CD8-positive, alpha-beta memory T cell (primary cell): ENCODE measurements at regions not wholly inside any gene's neighbourhood (a gene's known extent, or its start where the extent isn't known, plus 50 kb on each side); places are given as distances from the start of the nearest gene placed in this dataset.
"Not testable (repeated sequence)": the region's sequence is repeated elsewhere in the genome, so short reads cannot be mapped to it uniquely, and the experiment has no call there.

Source experiments
- CTCF ChIA-PET: fragments of 350-600 bp; sonication (Branson Sonifier 250); formaldehyde crosslinking; loops from one replicate; lab custom pipeline; 2021; ENCODE audit warnings: antibody characterized with exemption; lab: Charles Lee
- POLR2A ChIA-PET: fragments of 350-600 bp; sonication (Branson Sonifier 250); formaldehyde crosslinking; loops from one replicate; lab custom pipeline; 2021; ENCODE audit warnings: antibody characterized with exemption; lab: Charles Lee
- DNase-seq, 5 donors: peaks; one replicate each; pipeline versions ENCODE4 v3.0.0 to v3.0.0-alpha.2; 2020 to 2022; ENCODE audit warnings: mixed read lengths in 1 of 5
- H3K27ac ChIP-seq: one replicate; pipeline ENCODE4 v1.7.0; 2013; ENCODE audit warnings: low read depth, mild to moderate bottlenecking, low read length, moderate library complexity
- H3K27me3 ChIP-seq: 2 replicates; pipeline ENCODE4 v1.7.0; 2013; ENCODE audit warnings: low read length, mild to moderate bottlenecking; ENCODE audit not compliant: insufficient read depth, poor library complexity, severe bottlenecking
- H3K36me3 ChIP-seq: 2 replicates; pipeline ENCODE4 v1.7.0; 2013; ENCODE audit warnings: mild to moderate bottlenecking, low read length, moderate library complexity; ENCODE audit not compliant: insufficient read depth
- H3K4me1 ChIP-seq: 2 replicates; pipeline ENCODE4 v1.7.0; 2013; ENCODE audit warnings: mild to moderate bottlenecking, low read length, moderate library complexity; ENCODE audit not compliant: insufficient read depth
- H3K4me3 ChIP-seq: 2 replicates; pipeline ENCODE4 v1.7.0; 2013; ENCODE audit warnings: mild to moderate bottlenecking, low read length
- H3K9me3 ChIP-seq: 2 replicates; pipeline ENCODE4 v1.7.0; 2013; ENCODE audit warnings: mild to moderate bottlenecking, low read length
- H3K27ac Mint-ChIP-seq, 8 donors: one replicate each; pipeline ENCODE4 v1.8.0; 2020 to 2021; ENCODE audit warnings: mixed read lengths in 8 of 8, mild to moderate bottlenecking in 6 of 8, inconsistent platforms in 3 of 8, moderate library complexity in 3 of 8
- H3K27me3 Mint-ChIP-seq, 2 donors: one replicate each; pipeline ENCODE4 v1.8.0; 2020 to 2021; ENCODE audit warnings: mixed read lengths in 2 of 2, mild to moderate bottlenecking in 1 of 2, moderate library complexity in 1 of 2
- H3K36me3 Mint-ChIP-seq, 3 donors: one replicate each; pipeline ENCODE4 v1.8.0; 2020 to 2021; ENCODE audit warnings: mixed read lengths in 3 of 3, inconsistent platforms in 1 of 3, mild to moderate bottlenecking in 1 of 3
- H3K4me1 Mint-ChIP-seq, 3 donors: one replicate each; pipeline ENCODE4 v1.8.0; 2020 to 2021; ENCODE audit warnings: mixed read lengths in 3 of 3, inconsistent platforms in 1 of 3, mild to moderate bottlenecking in 1 of 3
- H3K4me3 Mint-ChIP-seq, 7 donors: one replicate each; pipeline ENCODE4 v1.8.0; 2020 to 2021; ENCODE audit warnings: mixed read lengths in 7 of 7, mild to moderate bottlenecking in 6 of 7, moderate library complexity in 4 of 7, inconsistent platforms in 2 of 7
- H3K9me3 Mint-ChIP-seq, 5 donors: one replicate each; pipeline ENCODE4 v1.8.0; 2020 to 2022; ENCODE audit warnings: mixed read lengths in 5 of 5, mild to moderate bottlenecking in 3 of 5, moderate library complexity in 2 of 5, inconsistent platforms in 1 of 5

GRCh38 chr18:78492813-78493371, 486.7 kb upstream of the SALL3 start:
- no peak overlapping the region for H3K4me3 Mint-ChIP-seq
- H3K27me3 ChIP-seq = no peaks in the 10 kb centered on the region
- H3K36me3 Mint-ChIP-seq = no peaks in the 10 kb centered on the region
- peaks cover 0 to 8% (median 6%) of the 10 kb centered on the region in 5 donors for H3K9me3 Mint-ChIP-seq
- no peak overlapping the region for H3K27ac Mint-ChIP-seq
- no peak overlapping the region for H3K4me3 ChIP-seq
- ChIA-PET CTCF (no interaction called here), POLR2A (no interaction called here)
- no peaks in the 10 kb centered on the region for H3K9me3 ChIP-seq
- H3K36me3 ChIP-seq = no peaks in the 10 kb centered on the region
- no peaks in the 10 kb centered on the region for H3K27me3 Mint-ChIP-seq
- H3K4me1 ChIP-seq = no peaks in the 10 kb centered on the region
- H3K27ac ChIP-seq = no peak overlapping the region
- H3K4me1 Mint-ChIP-seq = no peaks in the 10 kb centered on the region
- DNase-seq = no peak

- POLR2A ChIA-PET, H3K9me3 Mint-ChIP-seq, H3K27me3 Mint-ChIP-seq, DNase-seq, H3K36me3 ChIP-seq, H3K4me1 Mint-ChIP-seq, H3K27me3 ChIP-seq, H3K27ac ChIP-seq, CTCF ChIA-PET, H3K9me3 ChIP-seq, H3K4me3 Mint-ChIP-seq, H3K27ac Mint-ChIP-seq, H3K4me3 ChIP-seq, H3K36me3 Mint-ChIP-seq, H3K4me1 ChIP-seq: not testable (repeated sequence)
These were observed 486.1 kb upstream of the SALL3 start for GRCh38 chr18:78493490-78493889.

GRCh38 chr18:78494204-78495085, 485.2 kb upstream of the SALL3 start:
- no peaks in the 10 kb centered on the region for H3K4me1 ChIP-seq
- no peak overlapping the region for H3K27ac ChIP-seq
- Mint-ChIP-seq H3K9me3 (peaks cover 0 to 7% (median 6%) of the 10 kb centered on the region in 5 donors), H3K36me3 (no peaks in the 10 kb centered on the region), H3K27me3 (no peaks in the 10 kb centered on the region), H3K27ac (peak overlapping the region in 1 of 8 donors; percentile 61), H3K4me1 (no peaks in the 10 kb centered on the region), H3K4me3 (no peak overlapping the region)
- CTCF ChIA-PET = no interaction called here
- no peak overlapping the region for H3K4me3 ChIP-seq
- H3K36me3 ChIP-seq = no peaks in the 10 kb centered on the region
- no peaks in the 10 kb centered on the region for H3K9me3 ChIP-seq
- no peak for DNase-seq
- POLR2A ChIA-PET = no interaction called here
- H3K27me3 ChIP-seq = no peaks in the 10 kb centered on the region

GRCh38 chr18:78495550-78495949, 484.1 kb upstream of the SALL3 start:
- no peak overlapping the region for H3K4me3 ChIP-seq
- DNase-seq = no peak
- ChIA-PET POLR2A (no interaction called here), CTCF (no interaction called here)
- no peak overlapping the region for H3K27ac Mint-ChIP-seq
- no peaks in the 10 kb centered on the region for H3K9me3 ChIP-seq
- H3K9me3 Mint-ChIP-seq = peaks cover 0 to 7% (median 6%) of the 10 kb centered on the region in 5 donors
- H3K4me1 ChIP-seq = no peaks in the 10 kb centered on the region
- no peaks in the 10 kb centered on the region for H3K4me1 Mint-ChIP-seq
- no peak overlapping the region for H3K4me3 Mint-ChIP-seq
- H3K36me3 Mint-ChIP-seq = no peaks in the 10 kb centered on the region
- H3K27me3 ChIP-seq = no peaks in the 10 kb centered on the region
- no peaks in the 10 kb centered on the region for H3K27me3 Mint-ChIP-seq
- H3K36me3 ChIP-seq = no peaks in the 10 kb centered on the region
- H3K27ac ChIP-seq = no peak overlapping the region

GRCh38 chr18:78496079-78496478, 483.5 kb upstream of the SALL3 start:
- POLR2A ChIA-PET = no interaction called here
- no peaks in the 10 kb centered on the region for H3K36me3 ChIP-seq
- DNase-seq = no peak
- H3K4me3 ChIP-seq = no peak overlapping the region
- Mint-ChIP-seq H3K36me3 (no peaks in the 10 kb centered on the region), H3K27ac (no peak overlapping the region), H3K4me1 (no peaks in the 10 kb centered on the region), H3K27me3 (no peaks in the 10 kb centered on the region), H3K4me3 (no peak overlapping the region), H3K9me3 (peaks cover 0 to 5% (median 4%) of the 10 kb centered on the region in 5 donors)
- no peaks in the 10 kb centered on the region for H3K27me3 ChIP-seq
- H3K4me1 ChIP-seq = no peaks in the 10 kb centered on the region
- CTCF ChIA-PET = no interaction called here
- no peak overlapping the region for H3K27ac ChIP-seq
- no peaks in the 10 kb centered on the region for H3K9me3 ChIP-seq

DNA sequence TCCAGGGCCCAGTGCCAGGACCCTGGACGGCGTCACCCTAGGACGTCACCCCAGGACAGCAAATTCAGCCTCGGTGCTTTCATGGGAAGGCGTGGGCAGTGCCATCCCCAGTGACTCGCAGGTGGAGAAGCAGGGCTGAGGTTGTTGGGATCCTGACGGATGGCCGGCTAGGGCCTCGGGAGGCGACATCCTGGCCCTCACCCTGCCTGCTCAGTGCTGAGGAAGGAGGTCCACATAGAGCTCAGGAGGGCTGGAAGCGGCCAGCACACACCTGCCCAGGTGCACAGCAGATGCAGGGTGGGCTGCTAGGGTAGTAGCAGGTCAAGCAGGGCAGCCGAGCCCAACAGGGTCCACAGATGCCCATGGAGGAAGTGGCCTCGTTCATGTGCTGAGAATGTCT, 482.0 kb upstream of the SALL3 start:
- Mint-ChIP-seq H3K27me3 (no peaks in the 10 kb centered on the region), H3K9me3 (peaks cover 0 to 5% (median 2%) of the 10 kb centered on the region in 5 donors), H3K36me3 (no peaks in the 10 kb centered on the region), H3K4me1 (no peaks in the 10 kb centered on the region), H3K27ac (no peak overlapping the region), H3K4me3 (no peak overlapping the region)
- no peaks in the 10 kb centered on the region for H3K4me1 ChIP-seq
- ChIA-PET CTCF (no interaction called here), POLR2A (no interaction called here)
- H3K36me3 ChIP-seq = no peaks in the 10 kb centered on the region
- DNase-seq = no peak
- H3K4me3 ChIP-seq = no peak overlapping the region
- H3K27ac ChIP-seq = no peak overlapping the region
- H3K27me3 ChIP-seq = no peaks in the 10 kb centered on the region
- H3K9me3 ChIP-seq = no peaks in the 10 kb centered on the region

GRCh38 chr18:78499586-78499985, 480.0 kb upstream of the SALL3 start:
- Histone ChIP-seq H3K4me1 (no peaks in the 10 kb centered on the region), H3K9me3 (no peaks in the 10 kb centered on the region), H3K36me3 (no peaks in the 10 kb centered on the region), H3K4me3 (no peak overlapping the region), H3K27me3 (no peaks in the 10 kb centered on the region), H3K27ac (no peak overlapping the region)
- Mint-ChIP-seq H3K4me1 (no peaks in the 10 kb centered on the region), H3K27ac (no peak overlapping the region), H3K9me3 (peaks cover 0 to 4% (median under 1%) of the 10 kb centered on the region in 5 donors), H3K36me3 (no peaks in the 10 kb centered on the region), H3K4me3 (no peak overlapping the region), H3K27me3 (no peaks in the 10 kb centered on the region)
- DNase-seq = no peak
- CTCF ChIA-PET = no interaction called here
- POLR2A ChIA-PET = no interaction called here

GRCh38 chr18:78501251-78501650, 478.4 kb upstream of the SALL3 start:
- Mint-ChIP-seq H3K27me3 (no peaks in the 10 kb centered on the region), H3K4me1 (no peaks in the 10 kb centered on the region), H3K27ac (no peak overlapping the region), H3K36me3 (no peaks in the 10 kb centered on the region), H3K4me3 (no peak overlapping the region), H3K9me3 (peaks cover 0 to 6% (median 0%) of the 10 kb centered on the region in 5 donors)
- ChIA-PET POLR2A (no interaction called here), CTCF (no interaction called here)
- no peak for DNase-seq
- Histone ChIP-seq H3K27me3 (no peaks in the 10 kb centered on the region), H3K27ac (no peak overlapping the region), H3K4me1 (no peaks in the 10 kb centered on the region), H3K36me3 (no peaks in the 10 kb centered on the region), H3K9me3 (no peaks in the 10 kb centered on the region), H3K4me3 (no peak overlapping the region)
